Mesodermal cell (in vitro differentiated cells): ENCODE measurements at regions not wholly inside any gene's neighbourhood (a gene's known extent, or its start where the extent isn't known, plus 50 kb on each side); places are given as distances from the start of the nearest gene placed in this dataset.
"Not testable (repeated sequence)": the region's sequence is repeated elsewhere in the genome, so short reads cannot be mapped to it uniquely, and the experiment has no call there.

Experiments used
- H3K27ac ChIP-seq: 2 replicates; pipeline ENCODE4 v1.7.0; 2013; ENCODE audit warnings: mild to moderate bottlenecking, low read depth, low read length, moderate library complexity; ENCODE audit not compliant: severe bottlenecking
- H3K36me3 ChIP-seq: 2 replicates; pipeline ENCODE4 v1.7.1; 2013; ENCODE audit warnings: mild to moderate bottlenecking, low read length, moderate library complexity; ENCODE audit not compliant: control insufficient read depth, insufficient read depth
- H3K4me1 ChIP-seq: one replicate; pipeline ENCODE4 v1.7.1; 2013; ENCODE audit warnings: mild to moderate bottlenecking, low read length; ENCODE audit not compliant: insufficient read depth, control insufficient read depth, poor library complexity, severe bottlenecking
- H3K4me3 ChIP-seq: 2 replicates; pipeline ENCODE4 v1.7.0; 2013; ENCODE audit warnings: low read length, control low read depth, mild to moderate bottlenecking; ENCODE audit not compliant: insufficient read depth, poor library complexity, severe bottlenecking; ENCODE audit errors: extremely low read depth
- H3K9me3 ChIP-seq: 2 replicates; pipeline ENCODE4 v1.7.1; 2013; ENCODE audit warnings: mild to moderate bottlenecking, low read length, moderate library complexity; ENCODE audit not compliant: control insufficient read depth
- WGBS, 2 experiments: methylation state at CpG; one replicate each; pipeline ENCODE4 v1.1.5; 2013; ENCODE audit warnings: missing lambda C conversion rate in 2 of 2; ENCODE audit not compliant: insufficient coverage in 2 of 2; 5-methylcytosine and 5-hydroxymethylcytosine counted together

DNA sequence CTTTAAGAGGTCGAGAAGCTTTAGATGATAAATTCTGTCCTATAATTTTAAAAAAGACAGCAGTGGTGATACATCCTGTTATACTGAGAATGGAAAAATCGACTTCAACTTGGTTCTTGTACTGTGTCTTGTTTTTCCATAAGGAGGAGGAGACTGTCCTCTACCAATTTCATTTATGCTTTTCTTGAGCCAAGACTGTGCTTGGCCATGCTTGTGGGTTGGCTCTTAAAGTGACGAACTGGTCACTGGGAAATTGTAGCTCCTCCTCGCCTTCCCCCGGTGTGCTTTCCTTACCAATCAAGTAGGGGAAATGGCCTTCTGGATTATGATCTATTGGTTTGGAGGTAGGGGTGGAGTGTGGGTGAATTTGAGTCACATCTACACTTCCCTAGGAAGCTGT lies 67.1 kb upstream of the HSPB3 start:
- 93 to 94% methylated on average over 2 to 3 of the region's 5 CpGs for WGBS, 2 experiments
- Histone ChIP-seq H3K36me3 (no peaks in the 10 kb centered on the region), H3K4me3 (no peak overlapping the region), H3K4me1 (no peaks in the 10 kb centered on the region), H3K27ac (no peak overlapping the region), H3K9me3 (no peaks in the 10 kb centered on the region)

DNA sequence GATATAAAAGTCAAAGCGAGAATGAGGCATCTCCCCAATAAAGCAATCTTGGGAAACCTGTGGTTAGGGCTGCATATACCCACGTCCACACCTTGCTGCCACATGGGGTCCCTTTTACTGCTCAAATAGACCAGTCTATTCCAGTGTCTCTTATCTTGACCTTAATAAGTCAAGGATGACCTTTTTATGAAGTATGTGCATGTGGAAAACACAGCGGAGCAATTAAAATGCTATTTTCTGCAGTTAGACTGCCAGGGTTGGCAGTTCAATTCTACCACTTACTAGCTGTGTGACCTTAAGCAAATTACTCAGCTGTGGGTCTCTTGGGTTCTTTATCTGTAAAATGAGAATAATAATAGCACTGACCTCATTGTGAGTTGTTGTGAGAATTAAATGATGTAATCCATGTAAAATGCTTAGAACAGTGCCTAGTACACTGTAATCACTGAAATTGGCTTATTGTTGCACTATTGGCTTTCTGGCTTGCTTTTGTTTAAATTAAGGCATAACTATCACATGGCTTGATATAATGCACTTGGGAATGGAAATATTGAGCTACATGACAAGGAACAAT lies 67.8 kb upstream of the HSPB3 start:
- WGBS, 2 experiments: 95 to 100% methylated on average over 1 to 3 of the region's 3 CpGs
- Histone ChIP-seq H3K4me3 (no peak overlapping the region), H3K4me1 (no peaks in the 10 kb centered on the region), H3K9me3 (no peaks in the 10 kb centered on the region), H3K36me3 (no peaks in the 10 kb centered on the region), H3K27ac (no peak overlapping the region)

- Histone ChIP-seq H3K9me3 (no peaks in the 10 kb centered on the region), H3K36me3 (no peaks in the 10 kb centered on the region), H3K4me1 (no peaks in the 10 kb centered on the region), H3K27ac (no peak overlapping the region), H3K4me3 (no peak overlapping the region)
- WGBS, 2 experiments: 89 to 100% methylated on average over 3 of the region's 4 CpGs
Measured at GRCh38 chr5:54387031-54387430, 68.5 kb upstream of the HSPB3 start.

DNA sequence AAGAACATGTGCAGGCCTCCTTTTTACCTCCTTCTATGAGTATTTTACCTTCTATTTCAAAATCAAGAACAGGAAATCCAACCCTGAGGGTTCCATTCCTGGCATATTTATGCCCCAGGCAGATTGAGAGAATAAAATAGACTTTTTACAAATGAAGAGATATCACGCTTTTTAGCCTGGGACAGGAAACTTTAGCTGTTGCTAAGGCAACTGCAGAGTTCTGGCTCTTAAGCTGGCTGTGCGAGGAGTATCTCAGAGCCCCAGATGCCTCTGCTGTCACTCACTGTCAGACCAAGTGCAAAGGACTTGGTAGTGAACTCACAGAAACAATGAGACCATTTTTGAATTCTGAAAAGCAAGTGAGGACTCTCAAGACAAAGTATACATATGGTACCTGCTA lies 69.5 kb upstream of the HSPB3 start:
- H3K27ac ChIP-seq: no peak overlapping the region
- no peaks in the 10 kb centered on the region for H3K4me1 ChIP-seq
- H3K36me3 ChIP-seq: no peaks in the 10 kb centered on the region
- H3K4me3 ChIP-seq: no peak overlapping the region
- H3K9me3 ChIP-seq: no peaks in the 10 kb centered on the region
- WGBS, 2 experiments: 80 to 100% methylated on average over 2 of the region's 2 CpGs

DNA sequence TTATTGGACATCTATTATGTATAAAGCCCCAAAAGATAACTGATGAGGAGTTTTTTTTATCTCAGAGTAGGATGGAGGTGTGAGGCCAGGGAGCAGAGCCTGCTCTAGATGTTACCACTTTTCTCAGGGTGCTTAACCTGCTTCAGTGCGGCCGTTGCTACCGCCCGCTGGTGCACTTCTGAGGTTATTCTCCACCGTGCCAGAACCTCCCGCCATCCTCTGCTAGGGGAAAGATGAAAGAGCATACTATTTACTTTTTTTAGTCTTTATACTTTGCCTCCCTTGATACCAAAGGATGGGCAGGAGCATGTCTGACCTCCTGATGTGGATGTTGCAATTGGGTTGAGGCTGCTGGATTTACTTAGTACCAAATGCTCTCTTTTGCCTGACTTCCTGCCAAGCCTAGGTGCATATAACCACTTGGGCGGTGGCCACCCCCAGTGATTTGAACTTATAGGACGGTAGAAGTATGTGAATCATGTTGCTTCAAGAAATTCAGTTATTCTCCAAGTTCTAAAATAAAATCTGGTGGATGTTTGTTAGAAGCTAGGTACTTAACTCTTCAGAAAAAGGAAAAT lies 71.1 kb upstream of the HSPB3 start:
- Histone ChIP-seq H3K9me3 (no peaks in the 10 kb centered on the region), H3K4me3 (no peak overlapping the region), H3K36me3 (no peaks in the 10 kb centered on the region), H3K27ac (no peak overlapping the region), H3K4me1 (no peaks in the 10 kb centered on the region)
- WGBS, 2 experiments: 97 to 100% methylated on average over 4 to 5 of the region's 8 CpGs

- Histone ChIP-seq H3K9me3 (no peaks in the 10 kb centered on the region), H3K4me3 (no peak overlapping the region), H3K36me3 (no peaks in the 10 kb centered on the region), H3K4me1 (no peaks in the 10 kb centered on the region), H3K27ac (no peak overlapping the region)
- WGBS, 2 experiments: 100% methylated on average over 1 of the region's 2 CpGs; no CpG with 5 or more reads in 1 of the 2 experiments
Measured at GRCh38 chr5:54383941-54384340, 71.6 kb upstream of the HSPB3 start.

DNA sequence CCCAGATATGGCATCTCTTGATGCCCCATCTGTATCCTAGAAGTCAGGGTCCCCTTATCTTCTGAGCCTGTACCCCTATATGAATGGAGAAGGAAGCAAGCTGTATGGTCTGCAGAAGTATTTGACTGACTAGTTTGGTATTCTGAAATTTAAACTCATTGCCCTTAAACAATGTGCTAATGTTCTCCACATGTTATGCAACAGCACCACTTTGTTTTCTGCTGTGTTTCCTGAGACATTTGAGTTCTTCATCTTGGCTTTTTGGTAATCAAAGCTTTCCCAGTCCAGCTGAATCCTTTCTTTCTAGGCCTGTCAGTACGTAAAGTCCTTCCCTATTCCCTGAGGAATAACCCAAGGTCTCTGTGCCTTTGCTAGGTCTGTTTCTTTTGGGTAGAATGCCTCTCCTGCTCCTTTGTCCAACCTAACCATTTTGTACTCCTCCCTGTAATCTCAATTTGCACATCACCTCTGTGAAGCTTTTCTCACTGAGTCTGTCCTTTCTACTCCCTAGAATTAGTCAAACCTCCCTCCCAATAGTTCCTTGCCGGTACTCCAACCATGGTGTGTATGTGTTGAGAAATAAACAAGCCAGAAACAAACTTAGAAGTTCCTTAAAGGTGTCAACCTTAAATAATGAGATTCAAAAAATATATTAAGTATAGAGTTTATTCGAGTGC lies 72.1 kb upstream of the HSPB3 start:
- WGBS, 2 experiments: 86 to 100% methylated on average over 1 of the region's 3 CpGs
- Histone ChIP-seq H3K9me3 (peaks cover 5% of the 10 kb centered on the region), H3K4me3 (no peak overlapping the region), H3K27ac (no peak overlapping the region), H3K36me3 (no peaks in the 10 kb centered on the region), H3K4me1 (no peaks in the 10 kb centered on the region)

- H3K9me3 ChIP-seq, H3K4me1 ChIP-seq, H3K4me3 ChIP-seq, H3K36me3 ChIP-seq, H3K27ac ChIP-seq: not testable (repeated sequence)
- 94% methylated on average over 9 of the region's 31 CpGs; no CpG with 5 or more reads in 1 of the 2 experiments for WGBS, 2 experiments
Measured at GRCh38 chr5:54381319-54381718, 70.9 kb upstream of the ARL15 start.

DNA sequence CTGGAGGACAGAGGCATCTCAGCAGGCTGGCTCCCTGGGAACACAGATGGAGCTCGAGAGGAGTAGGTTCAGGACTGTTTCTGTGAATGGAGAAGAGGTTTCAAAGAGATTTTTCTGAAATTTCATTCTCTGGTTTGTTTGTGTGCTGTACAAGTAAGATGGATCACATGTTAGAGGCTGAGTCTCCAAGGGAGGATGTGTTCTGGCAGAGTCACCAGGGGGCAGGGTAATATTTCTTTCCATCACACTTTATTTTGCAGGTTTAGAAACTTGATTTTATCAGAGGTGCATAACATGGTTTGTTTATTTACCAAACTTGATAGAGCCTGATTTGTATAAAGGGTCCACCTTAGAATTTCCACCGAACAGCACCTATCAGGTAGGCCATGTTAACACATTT lies 69.2 kb upstream of the ARL15 start:
- 80 to 93% methylated on average over 2 of the region's 2 CpGs for WGBS, 2 experiments
- Histone ChIP-seq H3K4me1 (no peaks in the 10 kb centered on the region), H3K9me3 (peaks cover 9% of the 10 kb centered on the region), H3K36me3 (no peaks in the 10 kb centered on the region), H3K27ac (no peak overlapping the region), H3K4me3 (no peak overlapping the region)

DNA sequence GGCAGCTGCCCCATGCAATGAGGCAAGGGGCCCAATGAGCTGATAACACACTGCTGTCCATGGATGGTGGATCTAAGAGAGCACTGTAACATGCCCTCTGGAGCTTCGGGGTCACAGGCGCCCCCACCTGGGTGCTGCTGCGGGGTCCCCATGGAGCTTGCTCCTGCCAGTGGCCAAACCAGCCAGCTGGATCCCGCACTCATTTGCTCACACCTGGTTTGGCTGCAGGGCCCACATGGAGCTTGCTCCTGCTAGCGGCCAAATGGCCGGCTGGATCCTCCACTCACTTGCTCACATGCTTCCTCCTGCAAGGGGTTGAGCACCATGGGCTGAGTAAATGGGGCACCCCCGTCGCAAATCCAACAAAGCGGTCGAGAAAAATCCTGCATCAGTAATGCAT lies 68.3 kb upstream of the ARL15 start:
- H3K4me1 ChIP-seq: no peaks in the 10 kb centered on the region
- no peaks in the 10 kb centered on the region for H3K36me3 ChIP-seq
- peaks cover 9% of the 10 kb centered on the region for H3K9me3 ChIP-seq
- no peak overlapping the region for H3K4me3 ChIP-seq
- no peak overlapping the region for H3K27ac ChIP-seq
- 94 to 95% methylated on average over 10 of the region's 10 CpGs for WGBS, 2 experiments

- not testable (repeated sequence) for H3K36me3 ChIP-seq, H3K9me3 ChIP-seq, H3K4me1 ChIP-seq, H3K4me3 ChIP-seq, H3K27ac ChIP-seq
- WGBS, 2 experiments: 100% methylated on average over 1 of the region's 1 CpG; no CpG with 5 or more reads in 1 of the 2 experiments
Measured at GRCh38 chr5:54377339-54377738, 67.0 kb upstream of the ARL15 start.
